Activated T-helper 2 cell treated with anti-CD3 and anti-CD28 coated beads, Interferon-gamma antibody, Interleukin-2, Interleukin-4, amounts not matched to agents 10 μg/mL and 5 μg/mL and 100 μg/mL, durations not matched to agents 14 hours and 24 hours and 36 hours (primary cell): ENCODE measurements at regions not wholly inside any gene's neighbourhood (a gene's known extent, or its start where the extent isn't known, plus 50 kb on each side); places are given as distances from the start of the nearest gene placed in this dataset.

ENCODE experiments used
- DNase-seq: peaks from one replicate; pipeline ENCODE4 v3.0.0; 2021; ENCODE audit warnings: low spot score
- H3K27ac Mint-ChIP-seq: one replicate; pipeline ENCODE4 v1.8.0; 2021; ENCODE audit warnings: mixed read lengths
- H3K27me3 Mint-ChIP-seq: one replicate; pipeline ENCODE4 v1.8.0; 2021; ENCODE audit warnings: low read depth, mixed read lengths
- H3K36me3 Mint-ChIP-seq: one replicate; pipeline ENCODE4 v1.8.0; 2021; ENCODE audit warnings: low read depth, mixed read lengths
- H3K4me1 Mint-ChIP-seq: one replicate; pipeline ENCODE4 v1.8.0; 2021; ENCODE audit warnings: low read depth, mixed read lengths
- H3K4me3 Mint-ChIP-seq: one replicate; pipeline ENCODE4 v1.8.0; 2021; ENCODE audit warnings: low read depth, mild to moderate bottlenecking, moderate library complexity, mixed read lengths
- H3K9me3 Mint-ChIP-seq: one replicate; pipeline ENCODE4 v1.8.0; 2021; ENCODE audit warnings: mixed read lengths
- intact Hi-C: fragments of 100-400 bp; cut with micrococcal nuclease; formaldehyde crosslinking; loops from one replicate; pipeline ENCODE4 v1.15.1; 2023

DNA sequence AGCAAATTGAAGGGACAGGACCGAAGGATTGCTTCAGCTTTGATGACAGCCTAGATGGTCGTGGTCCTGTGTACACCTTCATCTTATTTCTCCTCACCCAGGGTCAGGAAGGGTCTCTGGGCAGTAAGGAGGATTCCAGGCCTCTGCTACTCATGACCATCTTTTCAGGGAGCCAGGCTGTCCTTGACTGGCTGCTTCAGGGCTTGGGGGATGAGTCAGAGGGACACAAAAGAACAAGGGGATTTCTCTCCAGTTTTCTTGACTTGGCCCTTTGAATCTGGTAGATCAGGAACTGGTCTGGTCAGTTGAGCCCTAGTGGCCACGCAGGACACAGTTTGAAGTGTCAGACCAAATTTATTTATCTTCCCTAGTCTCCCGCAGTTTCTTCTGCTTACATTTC, 402.1 kb upstream of the CHD6 start:
- Mint-ChIP-seq H3K36me3 (no peaks in the 10 kb centered on the region), H3K27ac (no peak overlapping the region), H3K27me3 (no peaks in the 10 kb centered on the region), H3K9me3 (no peaks in the 10 kb centered on the region), H3K4me3 (no peak overlapping the region), H3K4me1 (no peaks in the 10 kb centered on the region)
- DNase-seq = no peak
- intact Hi-C loops = no loop called here

DNA sequence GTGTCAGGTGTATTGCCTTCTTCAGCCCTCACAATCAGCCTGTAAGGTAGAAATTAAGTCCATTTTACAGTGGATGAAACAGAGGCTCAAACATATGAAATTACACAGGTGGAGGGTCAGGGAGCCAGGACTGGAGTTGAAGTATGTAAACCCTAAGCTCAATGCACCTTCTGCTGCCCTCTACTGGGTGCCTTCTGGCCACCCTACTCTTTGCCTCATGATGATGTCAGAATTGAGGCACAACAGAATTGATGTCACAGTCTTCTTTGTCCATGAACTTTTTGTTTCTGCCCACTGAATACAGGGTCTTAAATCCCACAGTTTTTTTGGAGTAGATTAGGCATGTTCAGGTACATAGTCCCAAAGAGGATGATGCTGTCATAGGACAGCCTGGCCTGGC, 400.8 kb upstream of the CHD6 start:
- H3K27ac Mint-ChIP-seq = no peak overlapping the region
- H3K36me3 Mint-ChIP-seq = no peaks in the 10 kb centered on the region
- no peaks in the 10 kb centered on the region for H3K4me1 Mint-ChIP-seq
- peaks cover 3% of the 10 kb centered on the region for H3K9me3 Mint-ChIP-seq
- intact Hi-C loops = no loop called here
- H3K4me3 Mint-ChIP-seq = no peak overlapping the region
- no peaks in the 10 kb centered on the region for H3K27me3 Mint-ChIP-seq
- no peak for DNase-seq

GRCh38 chr20:42010090-42010489, 391.9 kb upstream of the CHD6 start:
- no peak overlapping the region for H3K27ac Mint-ChIP-seq
- no peaks in the 10 kb centered on the region for H3K4me1 Mint-ChIP-seq
- no peaks in the 10 kb centered on the region for H3K27me3 Mint-ChIP-seq
- peaks cover 17% of the 10 kb centered on the region for H3K9me3 Mint-ChIP-seq
- no peak for DNase-seq
- H3K4me3 Mint-ChIP-seq = no peak overlapping the region
- no peaks in the 10 kb centered on the region for H3K36me3 Mint-ChIP-seq
- intact Hi-C loops = no loop called here

DNA sequence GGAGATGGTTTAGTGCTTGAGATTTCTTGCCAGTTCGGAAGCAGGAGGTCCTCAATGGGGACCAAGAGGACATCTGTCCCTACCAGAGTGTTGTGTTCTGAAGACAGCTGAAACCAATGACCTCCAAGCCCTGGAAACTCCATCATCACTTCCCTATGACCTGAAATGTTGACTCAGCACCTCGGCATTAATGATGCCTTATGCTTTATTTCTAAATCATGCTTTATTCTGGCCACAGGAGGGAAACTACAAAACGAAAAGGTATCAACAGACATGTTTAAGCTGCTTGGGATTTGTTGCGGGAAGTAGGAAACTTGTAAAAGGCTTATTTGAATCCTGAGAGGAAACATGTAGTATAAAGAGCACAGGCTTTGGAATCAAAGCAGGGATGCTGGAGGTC, 389.1 kb upstream of the CHD6 start:
- H3K4me3 Mint-ChIP-seq = no peak overlapping the region
- H3K27ac Mint-ChIP-seq = no peak overlapping the region
- no peaks in the 10 kb centered on the region for H3K27me3 Mint-ChIP-seq
- intact Hi-C loops = no loop called here
- H3K4me1 Mint-ChIP-seq = no peaks in the 10 kb centered on the region
- no peak for DNase-seq
- no peaks in the 10 kb centered on the region for H3K36me3 Mint-ChIP-seq
- H3K9me3 Mint-ChIP-seq = peaks cover 14% of the 10 kb centered on the region

- H3K4me1 Mint-ChIP-seq = no peaks in the 10 kb centered on the region
- no peak overlapping the region for H3K27ac Mint-ChIP-seq
- no peaks in the 10 kb centered on the region for H3K27me3 Mint-ChIP-seq
Observed at GRCh38 chr20:42005211-42005610, 387.0 kb upstream of the CHD6 start.

DNA sequence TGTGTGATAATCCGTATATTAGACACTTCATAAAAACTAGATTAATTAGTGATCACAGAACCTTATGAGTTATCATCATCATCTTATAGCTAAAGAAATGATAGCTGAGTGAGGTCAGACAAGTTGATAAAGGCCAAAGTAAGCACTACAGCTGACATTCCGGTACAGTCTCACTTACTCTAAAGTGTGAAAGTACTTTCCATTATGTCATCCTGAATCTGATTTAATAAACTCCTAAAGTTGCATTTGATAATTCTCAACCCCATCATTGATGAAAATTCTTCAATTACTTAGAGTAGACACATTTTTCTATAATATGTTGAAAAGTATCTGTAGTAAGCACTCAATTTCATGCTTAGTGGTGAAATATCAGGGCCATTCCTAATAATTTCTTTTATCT, 385.2 kb upstream of the CHD6 start:
- intact Hi-C loops = no loop called here

More at GRCh38 chr20:42005211-42005610, 387.0 kb upstream of the CHD6 start:
- DNase-seq = no peak
- intact Hi-C loops = no loop called here
- Mint-ChIP-seq H3K4me3 (no peak overlapping the region), H3K36me3 (no peaks in the 10 kb centered on the region), H3K9me3 (peaks cover 4% of the 10 kb centered on the region)

DNA sequence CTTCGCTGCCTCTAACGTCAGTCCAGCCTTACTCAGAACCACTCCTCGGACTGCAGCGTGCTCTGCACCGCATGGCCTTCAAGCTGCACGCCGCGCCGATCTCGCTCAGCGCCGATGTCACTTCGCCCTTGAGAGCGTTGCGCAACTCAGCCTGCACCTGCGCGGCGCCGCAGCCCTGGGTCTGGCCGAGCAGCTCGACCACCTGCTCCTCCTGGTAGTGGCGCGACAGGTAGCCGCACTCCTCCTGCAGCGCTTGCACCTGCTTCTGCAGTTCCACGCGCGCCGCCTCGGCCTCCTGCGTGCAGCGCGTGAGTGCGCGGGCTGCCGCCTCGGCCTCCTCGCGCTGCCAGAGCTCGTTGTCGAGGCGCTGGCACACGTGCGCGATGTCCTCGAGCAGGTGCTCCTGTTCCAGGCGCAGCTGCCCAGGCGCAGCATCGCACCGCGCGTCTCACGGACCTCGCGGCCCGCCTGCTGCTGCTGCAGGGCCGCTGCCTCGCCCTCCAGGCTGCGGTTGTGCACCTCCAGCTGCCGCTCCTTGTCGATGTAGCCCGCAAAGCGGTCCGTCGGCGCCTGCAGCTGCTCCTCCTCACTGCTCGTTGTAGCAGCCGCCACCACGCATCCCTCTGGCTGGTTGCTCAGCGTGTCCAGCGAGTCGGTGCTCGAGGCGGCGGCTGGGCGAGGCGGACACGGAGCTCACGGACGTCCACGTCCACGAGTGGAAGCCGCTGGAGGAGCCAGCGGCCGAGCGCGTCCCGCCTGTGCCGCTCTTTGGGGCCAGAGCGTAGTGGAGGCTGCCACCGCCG, 380.6 kb upstream of the CHD6 start:
- Mint-ChIP-seq H3K4me1 (no peaks in the 10 kb centered on the region), H3K36me3 (no peaks in the 10 kb centered on the region), H3K4me3 (no peak overlapping the region), H3K27me3 (no peaks in the 10 kb centered on the region), H3K27ac (no peak overlapping the region), H3K9me3 (peaks cover 7% of the 10 kb centered on the region)
- intact Hi-C loops = no loop called here
- no peak for DNase-seq

More for the DNA sequence above, 385.2 kb upstream of the CHD6 start:
- Mint-ChIP-seq H3K36me3 (no peaks in the 10 kb centered on the region), H3K9me3 (peaks cover 7% of the 10 kb centered on the region), H3K27ac (no peak overlapping the region), H3K27me3 (no peaks in the 10 kb centered on the region), H3K4me3 (no peak overlapping the region), H3K4me1 (no peaks in the 10 kb centered on the region)
- DNase-seq = no peak

DNA sequence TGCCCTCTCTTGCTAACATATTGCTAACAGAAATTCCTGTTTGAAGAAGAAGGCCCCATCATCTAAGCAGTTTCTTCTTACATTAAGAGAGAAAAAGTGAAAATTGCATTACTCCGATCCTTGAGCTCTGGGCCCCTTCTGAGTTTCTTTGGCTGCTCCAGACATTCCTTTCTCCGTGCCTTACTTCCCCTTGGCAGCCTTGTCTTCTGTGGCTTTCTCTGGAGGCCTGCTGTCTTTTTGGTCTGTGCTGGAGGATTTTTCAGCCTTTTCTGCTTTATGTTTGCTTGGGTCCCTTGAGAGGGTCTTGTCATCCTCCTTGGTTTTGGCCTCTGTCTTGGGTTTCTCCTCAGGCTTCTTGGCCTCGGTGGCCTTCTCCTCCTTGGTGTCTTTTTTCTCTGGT, 378.8 kb upstream of the CHD6 start:
- no peaks in the 10 kb centered on the region for H3K4me1 Mint-ChIP-seq
- H3K27me3 Mint-ChIP-seq = no peaks in the 10 kb centered on the region
- H3K36me3 Mint-ChIP-seq = no peaks in the 10 kb centered on the region
- peaks cover 7% of the 10 kb centered on the region for H3K9me3 Mint-ChIP-seq
- no peak overlapping the region for H3K4me3 Mint-ChIP-seq
- intact Hi-C loops = no loop called here
- DNase-seq = no peak
- no peak overlapping the region for H3K27ac Mint-ChIP-seq

- intact Hi-C loops = no loop called here
- no peak overlapping the region for H3K27ac Mint-ChIP-seq
- H3K4me1 Mint-ChIP-seq = no peaks in the 10 kb centered on the region
- no peak for DNase-seq
- no peaks in the 10 kb centered on the region for H3K27me3 Mint-ChIP-seq
- no peak overlapping the region for H3K4me3 Mint-ChIP-seq
- H3K9me3 Mint-ChIP-seq = no peaks in the 10 kb centered on the region
- no peaks in the 10 kb centered on the region for H3K36me3 Mint-ChIP-seq
Observed at GRCh38 chr20:41992481-41992880, 374.3 kb upstream of the CHD6 start.

DNA sequence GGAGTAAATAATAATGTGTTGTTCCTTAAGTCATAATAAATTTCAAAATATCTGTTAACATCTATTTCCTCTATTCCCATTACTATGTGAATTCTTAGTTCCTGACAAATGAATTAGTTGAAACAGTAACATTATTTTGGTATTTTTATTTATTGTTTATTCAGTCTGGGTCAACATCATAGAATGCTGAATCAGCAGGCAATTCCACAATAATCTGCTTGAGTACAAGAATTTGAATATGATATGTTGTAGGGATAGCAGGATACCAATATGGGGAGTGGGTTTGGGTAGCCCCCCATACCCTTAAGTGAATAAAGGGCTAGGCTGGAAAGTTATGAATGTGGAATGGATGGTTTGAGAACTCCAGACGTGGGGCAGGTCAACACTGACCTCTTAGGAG, 373.2 kb upstream of the CHD6 start:
- no peaks in the 10 kb centered on the region for H3K36me3 Mint-ChIP-seq
- H3K9me3 Mint-ChIP-seq = no peaks in the 10 kb centered on the region
- H3K27ac Mint-ChIP-seq = no peak overlapping the region
- no peaks in the 10 kb centered on the region for H3K4me1 Mint-ChIP-seq
- no peak for DNase-seq
- no peaks in the 10 kb centered on the region for H3K27me3 Mint-ChIP-seq
- intact Hi-C loops = no loop called here
- H3K4me3 Mint-ChIP-seq = no peak overlapping the region

DNA sequence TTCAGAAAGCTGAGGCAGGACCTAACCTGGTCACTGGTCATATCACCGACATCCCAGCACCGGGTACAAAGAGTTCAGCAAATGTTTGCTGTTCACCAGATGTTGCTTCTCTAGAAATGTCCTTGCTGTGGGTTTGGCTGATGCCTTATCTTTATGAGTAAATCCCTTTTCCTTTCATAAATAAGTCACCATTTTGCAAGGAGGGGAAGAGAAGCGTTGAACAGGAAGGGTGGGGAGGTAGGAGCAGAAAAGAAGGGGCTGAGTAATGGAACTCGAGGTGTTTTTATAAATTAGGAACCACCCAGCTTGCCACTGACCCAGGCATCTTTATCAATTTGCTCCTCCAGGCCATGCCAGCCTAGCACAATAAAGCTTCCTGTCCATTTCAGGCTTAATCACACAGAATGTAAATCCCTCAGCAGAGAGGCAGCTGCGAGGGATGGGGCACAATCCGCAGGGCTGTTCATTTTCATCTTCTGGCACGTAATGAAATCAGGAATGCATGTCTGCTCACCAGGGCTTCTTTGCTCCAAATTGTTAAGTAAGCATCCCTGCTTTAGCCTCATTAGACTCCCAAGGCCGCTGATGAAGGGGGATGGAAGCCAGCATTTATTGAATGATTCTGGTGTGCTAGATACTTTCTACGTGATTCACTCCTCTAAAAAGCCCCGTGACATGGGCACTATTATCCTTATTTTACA, 371.9 kb upstream of the CHD6 start:
- intact Hi-C loops = no loop called here
- DNase-seq = no peak
- Mint-ChIP-seq H3K27ac (no peak overlapping the region), H3K27me3 (no peaks in the 10 kb centered on the region), H3K4me1 (no peaks in the 10 kb centered on the region), H3K36me3 (no peaks in the 10 kb centered on the region), H3K4me3 (no peak overlapping the region), H3K9me3 (no peaks in the 10 kb centered on the region)

DNA sequence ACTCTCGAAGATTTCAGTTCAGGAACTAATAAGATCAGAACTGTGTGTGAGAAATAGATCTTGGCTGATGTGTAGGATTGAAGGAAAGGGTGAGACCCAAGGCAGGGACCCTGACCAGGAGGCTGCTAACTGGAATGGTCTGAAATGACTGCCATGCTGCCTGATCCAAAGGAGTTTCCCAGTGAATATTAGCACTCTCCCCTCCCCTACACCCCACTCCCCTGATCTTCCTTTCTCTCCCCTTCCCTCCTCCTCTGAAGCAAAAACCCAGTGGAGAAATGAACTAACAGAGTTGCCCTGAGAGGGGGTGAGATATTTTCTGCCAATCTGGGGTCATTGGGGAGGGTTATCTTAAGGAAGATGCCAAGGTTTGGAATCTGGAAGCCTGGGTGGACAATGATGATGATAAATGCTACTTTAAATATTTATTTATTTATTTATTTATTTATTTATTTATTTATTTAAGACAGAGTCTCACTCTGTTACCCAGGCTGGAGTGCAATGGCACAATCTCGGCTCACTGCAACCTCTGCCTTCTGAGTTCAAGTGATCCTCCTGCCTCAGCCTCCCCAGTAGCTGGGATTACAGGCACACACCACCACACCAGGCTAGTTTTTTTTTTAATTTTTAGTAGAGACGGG, 371.0 kb upstream of the CHD6 start:
- Mint-ChIP-seq H3K4me3 (no peak overlapping the region), H3K27me3 (no peaks in the 10 kb centered on the region), H3K36me3 (no peaks in the 10 kb centered on the region), H3K4me1 (no peaks in the 10 kb centered on the region), H3K9me3 (no peaks in the 10 kb centered on the region), H3K27ac (no peak overlapping the region)
- no peak for DNase-seq
- intact Hi-C loops = no loop called here

GRCh38 chr20:41984031-41984430, 365.9 kb upstream of the CHD6 start:
- Mint-ChIP-seq H3K9me3 (no peaks in the 10 kb centered on the region), H3K36me3 (no peaks in the 10 kb centered on the region), H3K27ac (no peak overlapping the region), H3K27me3 (no peaks in the 10 kb centered on the region), H3K4me1 (no peaks in the 10 kb centered on the region), H3K4me3 (no peak overlapping the region)
- intact Hi-C loops = no loop called here
- no peak for DNase-seq
